NOMO-1 (cell line): ENCODE measurements at regions not wholly inside any gene's neighbourhood (a gene's known extent, or its start where the extent isn't known, plus 50 kb on each side); places are given as distances from the start of the nearest gene placed in this dataset.
"Not testable (repeated sequence)": the region's sequence is repeated elsewhere in the genome, so short reads cannot be mapped to it uniquely, and the experiment has no call there.

Experiments used
- DNase-seq, 2 experiments: peaks; one replicate each; lab custom pipeline; 2025; ENCODE audit not compliant: unreplicated experiment in 2 of 2; lab: John Stamatoyannopoulos, UW

- no peak for DNase-seq
Observed at GRCh38 chr6:144429753-144430152, 144.6 kb downstream of the UTRN start.

GRCh38 chr6:144433446-144433845 lies 148.3 kb downstream of the UTRN start:
- DNase-seq, result not testable (repeated sequence)

GRCh38 chr6:144434308-144434990 lies 149.3 kb downstream of the UTRN start:
- DNase-seq, result no peak

DNA sequence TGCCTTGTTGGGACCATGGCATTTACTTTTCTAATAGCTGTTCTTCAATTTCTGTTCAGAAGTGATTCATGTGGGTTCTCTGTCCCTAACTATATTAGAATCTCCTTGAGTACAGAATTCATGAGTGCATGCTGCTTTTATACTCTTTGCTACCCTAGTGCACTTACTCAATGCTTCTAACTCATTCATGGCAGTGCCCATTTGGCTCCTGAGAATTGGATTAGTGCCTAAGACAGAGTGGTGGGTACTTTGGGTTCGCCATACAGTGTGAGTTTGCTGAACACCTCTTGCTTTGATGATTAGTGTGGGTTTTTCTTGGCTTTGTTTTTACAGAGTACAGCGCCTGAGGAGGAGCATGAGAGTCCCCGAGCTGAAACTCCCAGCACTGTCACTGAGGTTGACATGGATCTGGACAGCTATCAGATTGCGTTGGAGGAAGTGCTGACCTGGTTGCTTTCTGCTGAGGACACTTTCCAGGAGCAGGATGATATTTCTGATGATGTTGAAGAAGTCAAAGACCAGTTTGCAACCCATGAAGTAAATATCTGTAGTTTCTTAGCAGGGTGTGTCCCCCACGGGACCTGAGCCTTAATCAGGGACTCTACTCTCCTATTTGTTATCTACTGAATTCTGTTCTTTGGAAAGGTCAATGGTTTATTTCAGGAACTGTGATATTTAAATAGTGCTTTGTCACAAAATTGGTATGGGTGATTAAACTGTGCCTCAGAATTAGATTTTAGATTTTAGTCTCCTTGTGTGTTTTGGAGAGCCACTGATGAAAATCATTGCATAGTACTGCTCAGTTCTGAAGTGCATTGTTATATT lies 150.7 kb downstream of the UTRN start:
- DNase-seq, result no peak

DNA sequence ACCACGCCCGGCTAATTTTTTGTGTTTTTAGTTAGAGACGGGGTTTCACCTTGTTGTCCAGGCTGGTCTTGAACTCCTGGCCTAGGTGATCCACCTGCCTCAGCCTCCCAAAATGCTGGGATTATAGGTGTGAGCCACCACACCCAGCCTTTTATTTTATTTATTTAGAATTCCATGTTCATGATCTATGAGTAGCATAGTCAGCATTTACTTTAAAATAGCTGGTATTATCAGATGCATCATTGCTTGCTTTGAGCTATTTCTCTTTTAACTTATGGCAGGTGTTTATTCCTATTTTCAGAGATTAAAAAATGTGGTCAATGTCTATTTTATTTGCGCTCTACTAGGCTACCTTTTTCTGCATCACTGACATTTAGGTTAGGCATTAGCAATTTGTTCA lies 152.0 kb downstream of the UTRN start:
- no peak for DNase-seq

DNA sequence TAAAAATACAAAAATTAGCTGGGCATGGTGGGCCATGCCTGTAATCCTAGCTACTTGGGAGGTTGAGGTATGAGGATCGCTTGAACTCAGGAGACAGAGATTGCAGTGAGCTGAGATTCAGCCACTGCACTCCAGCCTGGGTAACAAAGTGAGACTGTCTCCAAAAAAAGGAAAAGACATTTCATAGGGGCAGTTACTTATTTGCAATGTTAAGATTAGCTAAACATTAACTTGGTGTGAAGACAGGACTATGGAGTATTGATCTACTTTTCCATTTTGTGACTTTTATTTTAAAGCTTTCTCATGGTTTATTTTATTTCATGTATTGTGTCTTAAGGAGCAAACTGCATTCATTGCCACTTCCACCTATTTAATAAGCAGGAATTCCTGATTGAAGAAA lies 153.0 kb downstream of the UTRN start:
- DNase-seq, result no peak

DNA sequence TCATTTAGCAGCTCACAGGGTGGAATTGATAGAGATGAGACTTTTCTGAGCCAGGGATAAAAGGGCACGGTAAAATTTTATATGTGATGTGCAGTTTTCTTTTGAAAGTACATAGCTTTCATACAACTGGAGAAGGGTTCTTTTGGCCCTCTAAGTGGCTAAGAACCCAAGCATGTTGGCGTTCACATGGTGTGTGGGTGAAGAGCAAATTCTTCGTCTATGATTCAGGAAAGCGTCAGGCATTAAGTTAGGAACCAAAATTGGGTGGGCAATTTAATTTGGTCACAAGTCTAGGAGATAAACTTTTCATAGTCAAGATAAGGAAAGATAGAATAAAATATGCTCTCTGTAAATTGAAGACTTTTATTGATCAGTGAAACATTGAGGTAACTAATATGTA lies 153.9 kb downstream of the UTRN start:
- DNase-seq, result no peak

DNA sequence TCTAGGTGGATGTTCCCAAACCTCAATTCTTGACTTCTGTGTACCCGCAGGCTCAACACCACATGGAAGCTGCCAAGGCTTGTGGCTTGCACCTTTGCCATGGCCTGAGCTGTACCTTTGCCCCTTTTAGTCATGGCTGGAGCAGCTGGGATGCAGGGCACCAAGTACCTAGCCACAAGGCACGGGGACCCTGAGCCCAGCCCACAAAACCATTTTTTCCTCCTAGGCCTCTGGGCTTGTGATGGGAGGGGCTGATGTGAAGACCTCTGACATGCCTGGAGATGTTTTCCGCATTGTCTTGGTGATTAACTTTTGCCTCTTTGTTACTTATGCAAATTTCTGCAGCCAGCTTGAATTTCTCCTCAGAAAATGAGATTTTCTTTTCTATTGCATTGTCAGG lies 156.7 kb downstream of the UTRN start:
- DNase-seq, result not testable (repeated sequence)

DNA sequence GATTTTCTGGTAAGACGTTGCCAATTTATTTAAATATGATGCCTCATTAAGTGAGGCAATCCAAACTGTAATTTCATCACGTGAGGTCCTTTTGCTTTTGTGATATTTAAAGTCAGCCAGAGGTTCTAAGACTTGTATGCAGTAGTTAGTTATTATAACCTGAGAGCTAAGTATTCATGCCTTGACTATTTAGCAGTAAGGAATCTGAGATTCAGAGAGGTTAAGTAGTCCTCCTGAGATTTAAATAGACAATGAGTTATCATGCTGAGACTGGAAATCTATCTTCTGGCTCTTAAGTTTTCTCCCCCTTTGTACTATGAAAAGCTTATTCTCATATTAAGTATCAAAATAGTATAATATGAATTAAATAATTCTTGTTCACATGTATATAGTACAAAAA lies 158.0 kb downstream of the UTRN start:
- DNase-seq, result no peak

GRCh38 chr6:144447472-144447871 lies 162.3 kb downstream of the UTRN start:
- no peak for DNase-seq

GRCh38 chr6:144449218-144449617 lies 164.1 kb downstream of the UTRN start:
- no peak for DNase-seq

DNA sequence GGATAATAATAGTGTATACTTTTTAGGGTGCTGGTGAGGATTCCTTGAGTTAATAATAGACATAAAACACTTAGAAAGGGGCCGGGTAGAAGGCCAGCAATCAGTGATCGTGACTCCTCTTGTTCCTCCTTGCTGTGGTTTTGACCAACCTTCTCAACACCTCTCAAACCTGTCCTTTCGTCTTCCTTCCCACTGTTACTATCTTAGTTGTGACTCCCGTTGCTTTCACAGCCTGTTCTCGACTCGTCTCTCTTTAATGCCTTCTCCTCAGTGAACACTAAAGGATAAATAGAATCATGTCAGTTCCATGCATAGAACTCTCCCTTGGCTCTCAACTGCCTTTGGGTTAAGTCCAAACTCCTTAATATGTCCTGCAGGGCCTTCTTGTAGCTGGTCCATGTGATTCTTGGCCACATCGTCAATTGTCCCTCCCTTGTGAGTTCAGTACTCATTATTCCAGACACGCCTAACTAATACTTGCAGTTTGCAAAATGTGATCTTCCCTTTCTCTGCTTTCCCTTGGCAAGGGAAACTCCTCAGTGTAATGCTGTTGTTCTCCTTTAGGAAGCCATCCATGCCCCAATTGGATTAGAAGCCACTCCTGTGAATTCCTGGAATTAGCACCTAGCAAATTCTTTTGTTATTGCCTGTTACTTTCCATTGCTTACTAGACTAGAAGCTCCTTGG lies 164.9 kb downstream of the UTRN start:
- DNase-seq, result no peak

DNA sequence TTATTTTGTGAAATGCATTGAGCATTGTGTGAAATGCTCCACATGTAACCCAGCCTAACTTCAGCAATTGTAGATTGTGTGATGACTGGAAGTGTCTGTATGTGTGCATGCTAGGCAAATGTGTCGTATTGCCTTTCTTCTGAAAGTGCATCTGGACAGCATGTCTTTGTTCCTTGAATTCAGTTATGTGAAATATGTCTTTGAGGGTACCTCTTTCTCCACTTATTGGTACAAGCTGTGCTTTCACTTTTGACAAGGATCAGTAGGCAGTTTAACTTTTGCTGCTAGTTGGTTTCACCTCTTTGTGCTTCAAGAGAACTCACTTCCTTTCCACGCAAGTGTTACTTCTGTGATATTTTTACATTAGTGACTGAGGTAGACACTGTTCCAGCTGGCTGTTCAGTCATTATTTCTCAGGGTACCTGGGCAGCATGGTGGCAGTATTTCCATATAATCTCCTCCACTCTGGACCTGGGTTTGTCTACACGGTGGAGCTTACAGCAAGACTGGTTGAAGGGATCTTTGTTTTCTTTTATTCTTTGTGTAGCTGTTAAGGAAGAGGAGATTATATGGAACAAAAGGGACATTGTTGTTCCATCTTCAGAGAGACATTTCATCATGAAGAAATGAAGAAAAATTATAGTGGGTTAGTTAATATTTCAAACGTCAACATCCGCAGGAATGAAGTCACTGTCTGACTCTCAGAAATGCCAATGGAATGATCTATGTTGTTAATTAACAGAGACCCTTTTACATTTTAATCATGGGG lies 175.4 kb downstream of the UTRN start:
- no peak for DNase-seq

DNA sequence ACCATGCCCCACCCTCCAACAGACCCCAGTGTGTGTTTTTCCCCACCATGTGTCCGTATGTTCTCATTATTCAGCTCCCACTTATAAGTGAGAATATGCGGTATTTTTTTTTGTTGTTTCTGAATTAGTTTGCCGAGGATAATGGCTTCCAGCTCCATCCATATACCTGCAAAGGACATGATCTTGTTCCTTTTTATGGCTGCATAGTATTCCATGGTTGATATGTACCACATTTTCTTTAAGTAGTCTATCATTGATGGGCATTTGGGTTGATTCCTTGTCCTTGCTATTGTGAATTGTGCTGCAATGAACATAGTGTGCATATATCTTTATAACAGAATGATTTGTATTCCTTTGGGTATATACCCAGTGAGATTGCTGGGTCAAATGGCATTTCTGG lies 176.9 kb downstream of the UTRN start:
- no peak for DNase-seq

GRCh38 chr6:144466716-144467115 lies 181.6 kb downstream of the UTRN start:
- no peak for DNase-seq

DNA sequence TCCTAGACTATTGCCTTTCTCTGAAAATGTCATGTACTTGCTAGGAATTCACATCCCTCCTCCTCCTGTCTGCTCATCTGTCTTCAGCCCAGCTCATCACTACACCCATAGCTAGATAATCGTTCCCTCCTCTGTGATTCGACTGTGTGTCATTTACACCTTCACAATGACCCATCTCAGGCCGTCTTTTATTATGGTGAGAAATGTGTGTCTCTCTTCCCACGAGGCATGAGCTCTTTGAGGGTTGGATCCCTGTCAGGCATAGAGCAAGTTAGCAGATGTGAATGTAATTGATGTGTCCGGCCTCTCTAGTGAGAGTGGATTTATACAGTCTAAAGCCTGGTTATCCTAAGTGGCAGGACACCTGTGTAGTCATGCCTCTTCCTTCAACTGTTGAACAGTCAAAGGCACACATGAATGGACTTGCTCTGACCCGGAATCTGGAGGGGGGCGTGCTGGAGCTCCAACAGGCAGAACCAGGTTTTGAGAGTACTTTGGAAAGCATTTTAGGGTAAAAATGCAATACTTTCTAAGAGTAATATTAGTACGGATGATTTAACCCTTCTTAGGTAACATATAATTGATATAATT lies 182.1 kb downstream of the UTRN start:
- no peak for DNase-seq

- DNase-seq, result no peak
Observed at GRCh38 chr6:144467921-144468320, 182.8 kb downstream of the UTRN start.

GRCh38 chr6:144468709-144469108 lies 183.6 kb downstream of the UTRN start:
- no peak for DNase-seq

GRCh38 chr6:144469144-144469575 lies 184.0 kb downstream of the UTRN start:
- no peak for DNase-seq

DNA sequence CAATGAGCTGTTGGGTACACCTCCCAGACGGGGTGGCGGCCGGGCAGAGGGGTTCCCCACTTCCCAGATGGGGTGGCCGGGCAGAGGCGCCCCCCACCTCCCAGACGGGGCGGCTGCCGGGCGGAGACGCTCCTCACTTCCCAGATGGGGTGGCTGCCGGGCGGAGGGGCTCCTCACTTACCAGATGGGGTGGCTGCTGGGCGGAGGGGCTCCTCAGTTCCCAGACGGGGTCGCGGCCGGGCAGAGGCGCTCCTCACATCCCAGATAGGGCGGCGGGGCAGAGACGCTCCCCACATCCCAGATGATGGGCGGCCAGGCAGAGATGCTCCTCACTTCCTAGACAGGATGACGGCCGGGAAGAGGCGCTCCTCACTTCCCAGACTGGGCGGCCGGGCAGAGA lies 185.1 kb downstream of the UTRN start:
- DNase-seq, result not testable (repeated sequence)

- no peak for DNase-seq
Observed at GRCh38 chr6:144471986-144472385, 186.9 kb downstream of the UTRN start.
